SK-N-SH (cell line): ENCODE measurements at regions not wholly inside any gene's neighbourhood (a gene's known extent, or its start where the extent isn't known, plus 50 kb on each side); places are given as distances from the start of the nearest gene placed in this dataset.

Experiments used
- CTCF ChIA-PET: fragments of 300-600, 350-600 bp; formaldehyde crosslinking; extraction: SDS; loops from one replicate; lab custom pipeline; 2021; lab: Yijun Ruan, JAX
- POLR2A ChIA-PET: fragments of 350-600 bp; sonication (Branson Sonifier 250); formaldehyde crosslinking; extraction: SDS; loops from one replicate; lab custom pipeline; 2020; ENCODE audit warnings: antibody characterized with exemption, inconsistent platforms; lab: Yijun Ruan, JAX
- DNase-seq: peaks from one replicate; pipeline ENCODE4 v3.0.0; 2012
- H2AFZ ChIP-seq: fragments of 200-600 bp; sonication (generic); 2 replicates; pipeline ENCODE4 v1.8.1; 2016; ENCODE audit warnings: antibody characterized with exemption, mild to moderate bottlenecking, low read depth
- H3F3A ChIP-seq: fragments of 200-600 bp; sonication (generic); replicated peaks from 2 replicates; pipeline ENCODE3; 2016; ENCODE audit warnings: antibody characterized with exemption, mild to moderate bottlenecking; ENCODE audit not compliant: insufficient read depth
- H3K27ac ChIP-seq, 2 experiments: fragments of 200-500 bp in 1 of 2; fragments of 200-600 bp in 1 of 2; sonication (Bioruptor generic) in 1 of 2; sonication (generic), shearing (Covaris generic) in 1 of 2; 2 replicates each; pipeline versions ENCODE4 v1.5.1 to v1.6.1; 2014 to 2016; ENCODE audit warnings: low read depth in 2 of 2, inconsistent platforms in 1 of 2, low read length in 1 of 2, mild to moderate bottlenecking in 1 of 2, mixed read lengths in 1 of 2
- H3K27me3 ChIP-seq: fragments of 200-600 bp; sonication (generic), shearing (Covaris generic); 2 replicates; pipeline ENCODE4 v1.6.1; 2016; ENCODE audit warnings: mixed run types; ENCODE audit not compliant: insufficient read depth
- H3K36me3 ChIP-seq, 2 experiments: fragments of 200-500 bp in 1 of 2; fragments of 200-600 bp in 1 of 2; sonication (Bioruptor generic) in 1 of 2; sonication (generic) in 1 of 2; replicated peaks in 1 of 2; 2 replicates each; pipeline versions ENCODE3 to v1.5.1; 2014 to 2016; ENCODE audit warnings: low read length in 1 of 2, mild to moderate bottlenecking in 1 of 2; ENCODE audit not compliant: insufficient read depth in 2 of 2, control insufficient read depth in 1 of 2
- H3K4me1 ChIP-seq, 2 experiments: fragments of 200-500 bp in 1 of 2; fragments of 200-600 bp in 1 of 2; sonication (Bioruptor generic) in 1 of 2; sonication (generic), shearing (Covaris generic) in 1 of 2; 2 replicates each; pipeline versions ENCODE4 v1.5.1 to v1.6.1; 2014 to 2016; ENCODE audit warnings: low read depth in 1 of 2, low read length in 1 of 2, mixed run types in 1 of 2; ENCODE audit not compliant: insufficient read depth in 2 of 2, control insufficient read depth in 1 of 2
- H3K4me2 ChIP-seq: fragments of 200-600 bp; sonication (generic), shearing (Covaris generic); 2 replicates; pipeline ENCODE4 v1.6.1; 2017; ENCODE audit warnings: mixed run types
- H3K4me3 ChIP-seq, 2 experiments: fragments of 200-500 bp in 1 of 2; fragments of 200-600 bp in 1 of 2; sonication (Bioruptor generic) in 1 of 2; sonication (generic), shearing (Covaris generic) in 1 of 2; 2 replicates each; pipeline versions ENCODE4 v1.5.1 to v1.8.1; 2014 to 2016; ENCODE audit warnings: low read depth in 2 of 2, inconsistent platforms in 1 of 2, low read length in 1 of 2, mild to moderate bottlenecking in 1 of 2, mixed read lengths in 1 of 2, moderate library complexity in 1 of 2
- H3K79me2 ChIP-seq: fragments of 200-600 bp; sonication (generic); 2 replicates; pipeline ENCODE4 v1.8.1; 2017; ENCODE audit warnings: mild to moderate bottlenecking; ENCODE audit not compliant: insufficient read depth
- H3K9ac ChIP-seq: fragments of 200-600 bp; sonication (generic); 2 replicates; pipeline ENCODE4 v1.6.1; 2017; ENCODE audit warnings: mixed run types
- H3K9me2 ChIP-seq: fragments of 200-600 bp; sonication (generic); 2 replicates; pipeline ENCODE4 v1.6.1; 2017; ENCODE audit warnings: mixed run types
- H3K9me3 ChIP-seq: fragments of 200-600 bp; sonication (generic); 2 replicates; pipeline ENCODE4 v1.6.1; 2017; ENCODE audit warnings: mixed run types, mild to moderate bottlenecking, moderate library complexity
- H4K20me1 ChIP-seq: fragments of 200-600 bp; sonication (generic); 2 replicates; pipeline ENCODE4 v1.6.1; 2017; ENCODE audit warnings: mild to moderate bottlenecking, mixed run types; ENCODE audit not compliant: insufficient read depth
- FOSL2 ChIP-seq: IDR thresholded peaks from 2 replicates; pipeline ENCODE4 v1.4.0; 2012; ENCODE audit warnings: low read depth, mild to moderate bottlenecking, moderate library complexity, borderline replicate concordance
- GABPA ChIP-seq: IDR thresholded peaks from 2 replicates; pipeline ENCODE4 v1.4.0; 2012; ENCODE audit warnings: low read depth, mild to moderate bottlenecking
- GATA2 ChIP-seq: sonication (generic); formaldehyde crosslinking; IDR thresholded peaks from 2 replicates; pipeline ENCODE4 v1.5.0; 2020; ENCODE audit warnings: mild to moderate bottlenecking, missing genetic modification reagents
- MXI1 ChIP-seq: IDR thresholded peaks from 2 replicates; pipeline ENCODE4 v1.6.1; 2012; ENCODE audit warnings: mild to moderate bottlenecking, low read depth, low read length, improper control_type of control experiment
- POLR2AphosphoS5 ChIP-seq: IDR thresholded peaks from 2 replicates; pipeline ENCODE4 v1.6.1; 2012; ENCODE audit warnings: low read depth, low read length
- RCOR1 ChIP-seq: fragments of 150-350 bp; IDR thresholded peaks from 2 replicates; pipeline ENCODE4 v1.6.1; 2017; ENCODE audit warnings: antibody characterized with exemption, low read length
- RXRA ChIP-seq: IDR thresholded peaks from 2 replicates; pipeline ENCODE4 v1.4.0; 2012; ENCODE audit warnings: low read depth, mild to moderate bottlenecking, borderline replicate concordance
- SIN3A ChIP-seq: IDR thresholded peaks from 2 replicates; pipeline ENCODE4 v1.6.1; 2012; ENCODE audit warnings: low read depth, mild to moderate bottlenecking, low read length, moderate library complexity, borderline replicate concordance
- TCF12 ChIP-seq: IDR thresholded peaks from 2 replicates; pipeline ENCODE4 v1.4.0; 2012
- TEAD4 ChIP-seq: IDR thresholded peaks from 2 replicates; pipeline ENCODE4 v1.4.0; 2012; ENCODE audit warnings: mild to moderate bottlenecking, borderline replicate concordance; ENCODE audit not compliant: insufficient read depth
- WGBS: methylation state at CpG from one replicate; pipeline ENCODE4 v1.1.6; 2017; ENCODE audit warnings: low lambda C conversion rate; 5-methylcytosine and 5-hydroxymethylcytosine counted together
- TF ChIP-seq, protein P1 (sequence below): fragments of 200-600 bp; sonication (generic); IDR thresholded peaks from 2 replicates; pipeline ENCODE4 v1.6.1; 2017; ENCODE audit warnings: antibody characterized with exemption, mild to moderate bottlenecking, moderate library complexity
- TF ChIP-seq, protein P2 (sequence below): IDR thresholded peaks from 2 replicates; pipeline ENCODE4 v1.4.0; 2012; ENCODE audit warnings: low read depth, borderline replicate concordance
- TF ChIP-seq, protein P3 (sequence below): fragments of 150-350 bp; IDR thresholded peaks from 2 replicates; pipeline ENCODE4 v1.6.1; 2016; ENCODE audit warnings: mild to moderate bottlenecking, low read depth, low read length
- TF ChIP-seq, protein P4 (sequence below): IDR thresholded peaks from 2 replicates; pipeline ENCODE4 v1.4.0; 2012; ENCODE audit warnings: low read depth, borderline replicate concordance
- TF ChIP-seq, protein P5 (sequence below): fragments of 150-350 bp; IDR thresholded peaks from 2 replicates; pipeline ENCODE4 v1.6.1; 2017; ENCODE audit warnings: antibody characterized with exemption, low read length, low read depth, borderline replicate concordance

DNA sequence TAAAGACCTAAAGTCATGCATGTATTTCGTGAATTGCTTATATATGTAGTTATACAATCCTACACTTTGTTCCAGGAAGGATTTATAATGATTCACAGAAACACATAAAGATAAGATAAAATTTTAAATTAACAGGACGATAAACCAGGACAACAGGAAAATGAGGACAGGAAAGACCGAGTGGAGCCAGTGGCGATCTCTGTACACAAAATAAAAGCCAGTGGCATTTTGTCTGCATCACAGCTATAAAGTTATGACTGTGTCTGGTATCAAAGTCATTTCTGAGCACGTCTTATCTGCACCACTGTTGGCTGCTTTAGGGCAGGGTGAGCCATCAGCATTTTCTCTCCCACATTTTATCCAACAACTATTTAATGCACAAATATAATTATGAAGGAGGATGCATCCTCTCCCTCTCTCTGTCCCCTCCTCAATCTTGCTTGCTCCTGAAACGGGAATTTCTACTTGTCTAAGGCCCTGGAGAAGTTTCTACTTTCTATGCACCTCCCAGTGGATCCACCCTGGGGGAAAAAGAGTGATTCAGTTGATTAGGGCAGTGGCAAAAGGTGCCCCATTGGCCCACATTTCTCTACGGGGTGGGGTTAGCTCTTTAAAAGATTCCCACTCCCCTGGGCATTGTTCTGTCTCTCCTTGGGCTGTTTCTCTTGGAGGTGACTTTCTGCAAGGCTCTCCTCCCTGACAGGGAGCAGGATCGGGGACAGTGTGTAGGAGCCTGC lies 159.4 kb upstream of the UBE2E1 start (continued):
- TF ChIP-seq, protein P1, sequence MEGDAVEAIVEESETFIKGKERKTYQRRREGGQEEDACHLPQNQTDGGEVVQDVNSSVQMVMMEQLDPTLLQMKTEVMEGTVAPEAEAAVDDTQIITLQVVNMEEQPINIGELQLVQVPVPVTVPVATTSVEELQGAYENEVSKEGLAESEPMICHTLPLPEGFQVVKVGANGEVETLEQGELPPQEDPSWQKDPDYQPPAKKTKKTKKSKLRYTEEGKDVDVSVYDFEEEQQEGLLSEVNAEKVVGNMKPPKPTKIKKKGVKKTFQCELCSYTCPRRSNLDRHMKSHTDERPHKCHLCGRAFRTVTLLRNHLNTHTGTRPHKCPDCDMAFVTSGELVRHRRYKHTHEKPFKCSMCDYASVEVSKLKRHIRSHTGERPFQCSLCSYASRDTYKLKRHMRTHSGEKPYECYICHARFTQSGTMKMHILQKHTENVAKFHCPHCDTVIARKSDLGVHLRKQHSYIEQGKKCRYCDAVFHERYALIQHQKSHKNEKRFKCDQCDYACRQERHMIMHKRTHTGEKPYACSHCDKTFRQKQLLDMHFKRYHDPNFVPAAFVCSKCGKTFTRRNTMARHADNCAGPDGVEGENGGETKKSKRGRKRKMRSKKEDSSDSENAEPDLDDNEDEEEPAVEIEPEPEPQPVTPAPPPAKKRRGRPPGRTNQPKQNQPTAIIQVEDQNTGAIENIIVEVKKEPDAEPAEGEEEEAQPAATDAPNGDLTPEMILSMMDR = no peak
- TF ChIP-seq GABPA (no peak), FOSL2 (no peak), GATA2 (CRISPR knock-in tag) (peak; percentile 66), MXI1 (no peak), SIN3A (no peak), TCF12 (0 out of 2 replicates have a peak, but pooled peaks have one; percentile 4), TEAD4 (no peak), RXRA (no peak), RCOR1 (peak; percentile 78)
- TF ChIP-seq, protein P2, sequence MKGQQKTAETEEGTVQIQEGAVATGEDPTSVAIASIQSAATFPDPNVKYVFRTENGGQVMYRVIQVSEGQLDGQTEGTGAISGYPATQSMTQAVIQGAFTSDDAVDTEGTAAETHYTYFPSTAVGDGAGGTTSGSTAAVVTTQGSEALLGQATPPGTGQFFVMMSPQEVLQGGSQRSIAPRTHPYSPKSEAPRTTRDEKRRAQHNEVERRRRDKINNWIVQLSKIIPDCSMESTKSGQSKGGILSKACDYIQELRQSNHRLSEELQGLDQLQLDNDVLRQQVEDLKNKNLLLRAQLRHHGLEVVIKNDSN = no peak
- TF ChIP-seq, protein P3, sequence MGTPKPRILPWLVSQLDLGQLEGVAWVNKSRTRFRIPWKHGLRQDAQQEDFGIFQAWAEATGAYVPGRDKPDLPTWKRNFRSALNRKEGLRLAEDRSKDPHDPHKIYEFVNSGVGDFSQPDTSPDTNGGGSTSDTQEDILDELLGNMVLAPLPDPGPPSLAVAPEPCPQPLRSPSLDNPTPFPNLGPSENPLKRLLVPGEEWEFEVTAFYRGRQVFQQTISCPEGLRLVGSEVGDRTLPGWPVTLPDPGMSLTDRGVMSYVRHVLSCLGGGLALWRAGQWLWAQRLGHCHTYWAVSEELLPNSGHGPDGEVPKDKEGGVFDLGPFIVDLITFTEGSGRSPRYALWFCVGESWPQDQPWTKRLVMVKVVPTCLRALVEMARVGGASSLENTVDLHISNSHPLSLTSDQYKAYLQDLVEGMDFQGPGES = no peak

DNA sequence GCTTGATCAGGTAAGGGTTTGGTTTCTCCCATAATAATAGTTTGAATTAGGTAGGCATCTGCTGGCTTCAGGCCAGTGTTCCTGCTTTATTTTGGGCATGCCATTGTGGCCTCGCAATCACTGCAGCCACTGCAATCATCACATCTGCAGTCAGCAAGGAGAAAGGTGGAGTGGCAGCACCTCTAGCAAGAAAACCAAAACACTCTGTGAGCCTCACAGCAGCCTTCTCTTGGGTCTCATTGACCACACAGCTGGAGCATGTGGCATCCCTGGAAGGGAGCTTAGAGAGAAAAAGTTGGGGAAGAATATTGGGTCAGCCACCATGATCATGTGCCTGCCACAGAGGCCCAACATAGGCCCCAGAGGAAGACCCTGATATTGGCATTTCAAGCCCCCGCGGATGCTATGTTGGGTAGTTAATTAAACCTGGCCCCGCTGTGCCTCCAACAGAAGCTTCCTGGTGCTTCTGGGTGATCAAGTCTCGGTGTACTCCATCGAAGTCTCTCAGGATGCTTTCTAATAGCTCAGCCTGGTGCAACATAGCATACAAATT lies 158.0 kb upstream of the UBE2E1 start:
- H3K4me1 ChIP-seq = peaks cover 20 to 29% of the 10 kb centered on the region in 2 experiments
- H3K36me3 ChIP-seq = no peaks in the 10 kb centered on the region
- TF ChIP-seq GABPA (no peak), RCOR1 (no peak), POLR2AphosphoS5 (no peak)
- TF ChIP-seq, protein P4, sequence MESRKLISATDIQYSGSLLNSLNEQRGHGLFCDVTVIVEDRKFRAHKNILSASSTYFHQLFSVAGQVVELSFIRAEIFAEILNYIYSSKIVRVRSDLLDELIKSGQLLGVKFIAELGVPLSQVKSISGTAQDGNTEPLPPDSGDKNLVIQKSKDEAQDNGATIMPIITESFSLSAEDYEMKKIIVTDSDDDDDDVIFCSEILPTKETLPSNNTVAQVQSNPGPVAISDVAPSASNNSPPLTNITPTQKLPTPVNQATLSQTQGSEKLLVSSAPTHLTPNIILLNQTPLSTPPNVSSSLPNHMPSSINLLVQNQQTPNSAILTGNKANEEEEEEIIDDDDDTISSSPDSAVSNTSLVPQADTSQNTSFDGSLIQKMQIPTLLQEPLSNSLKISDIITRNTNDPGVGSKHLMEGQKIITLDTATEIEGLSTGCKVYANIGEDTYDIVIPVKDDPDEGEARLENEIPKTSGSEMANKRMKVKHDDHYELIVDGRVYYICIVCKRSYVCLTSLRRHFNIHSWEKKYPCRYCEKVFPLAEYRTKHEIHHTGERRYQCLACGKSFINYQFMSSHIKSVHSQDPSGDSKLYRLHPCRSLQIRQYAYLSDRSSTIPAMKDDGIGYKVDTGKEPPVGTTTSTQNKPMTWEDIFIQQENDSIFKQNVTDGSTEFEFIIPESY = no peak
- TF ChIP-seq, protein P5, sequence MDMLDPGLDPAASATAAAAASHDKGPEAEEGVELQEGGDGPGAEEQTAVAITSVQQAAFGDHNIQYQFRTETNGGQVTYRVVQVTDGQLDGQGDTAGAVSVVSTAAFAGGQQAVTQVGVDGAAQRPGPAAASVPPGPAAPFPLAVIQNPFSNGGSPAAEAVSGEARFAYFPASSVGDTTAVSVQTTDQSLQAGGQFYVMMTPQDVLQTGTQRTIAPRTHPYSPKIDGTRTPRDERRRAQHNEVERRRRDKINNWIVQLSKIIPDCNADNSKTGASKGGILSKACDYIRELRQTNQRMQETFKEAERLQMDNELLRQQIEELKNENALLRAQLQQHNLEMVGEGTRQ = no peak
- H3K27ac ChIP-seq = no peak overlapping the region
- H2AFZ ChIP-seq = no peak overlapping the region
- H3F3A ChIP-seq = no peaks in the 10 kb centered on the region
- H3K4me3 ChIP-seq = no peak overlapping the region
- no peak for DNase-seq
- ChIA-PET POLR2A (interaction anchor here (1.1 kb wide), 2 partner anchors 159 to 269 kb away, joined by 3 to 5 read pairs; partner anchors contain the start of genes NKIRAS1 and RPL15), CTCF (interaction anchor here (0.6 to 2.0 kb wide), 9 partner anchors 19 to 157 kb away, joined by 3 to 6 read pairs (median 4); no protein-coding TSS in a partner anchor)
- WGBS = 97% methylated on average over 5 of the region's 6 CpGs
- no peaks in the 10 kb centered on the region for H4K20me1 ChIP-seq
- no peaks in the 10 kb centered on the region for H3K79me2 ChIP-seq
- H3K9ac ChIP-seq = no peak overlapping the region
- H3K9me2 ChIP-seq = no peaks in the 10 kb centered on the region
- no peak overlapping the region for H3K4me2 ChIP-seq
- H3K27me3 ChIP-seq = no peaks in the 10 kb centered on the region
- no peaks in the 10 kb centered on the region for H3K9me3 ChIP-seq
